NCI-H82 treated with DMSO at 0.1 percent for 48 hours (cell line): ENCODE measurements at regions not wholly inside any gene's neighbourhood (a gene's known extent, or its start where the extent isn't known, plus 50 kb on each side); places are given as distances from the start of the nearest gene placed in this dataset.

Source experiments
- DNase-seq: peaks from one replicate; lab custom pipeline; 2025; ENCODE audit not compliant: unreplicated experiment; lab: John Stamatoyannopoulos, UW

DNA sequence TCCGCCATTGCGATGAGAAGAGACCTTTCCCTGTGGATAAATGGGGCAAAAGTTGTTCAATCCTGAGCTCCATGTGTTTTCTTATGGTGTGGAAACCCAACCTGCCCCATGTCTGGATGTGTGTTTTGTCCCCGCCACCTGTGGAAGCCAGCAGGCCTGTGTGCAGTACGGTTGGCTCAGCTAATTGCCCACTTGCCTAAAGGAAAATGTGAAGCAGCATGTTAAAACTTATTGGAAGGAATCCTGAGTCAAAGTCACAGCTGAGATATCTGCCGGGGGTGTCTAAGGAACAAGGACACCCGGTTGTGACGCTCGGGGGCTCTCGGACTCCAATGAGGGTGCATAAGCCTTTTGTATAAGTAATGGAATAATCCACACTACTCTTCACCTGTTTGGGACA, 361.1 kb upstream of the IRX1 start:
- no peak for DNase-seq

DNA sequence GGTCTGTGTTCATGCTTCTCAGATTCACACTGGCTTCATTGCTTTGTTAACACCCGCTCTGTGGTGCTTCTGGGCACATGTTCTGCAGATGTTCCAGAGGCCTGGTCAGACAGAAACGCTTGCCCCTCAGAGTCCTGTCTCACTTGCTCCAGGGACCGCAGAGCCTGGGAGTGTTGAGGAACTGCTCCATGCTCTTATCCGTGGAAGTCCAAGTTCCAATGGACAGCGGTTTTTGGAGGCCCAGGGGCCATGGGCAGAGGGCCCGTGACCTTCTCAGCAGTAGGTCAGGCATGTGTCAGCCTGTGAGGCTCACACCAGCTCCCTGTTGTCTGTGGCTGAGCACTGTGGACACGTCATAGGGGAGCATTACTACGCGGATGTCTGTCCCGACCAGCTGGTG, 364.7 kb upstream of the IRX1 start:
- no peak for DNase-seq

DNA sequence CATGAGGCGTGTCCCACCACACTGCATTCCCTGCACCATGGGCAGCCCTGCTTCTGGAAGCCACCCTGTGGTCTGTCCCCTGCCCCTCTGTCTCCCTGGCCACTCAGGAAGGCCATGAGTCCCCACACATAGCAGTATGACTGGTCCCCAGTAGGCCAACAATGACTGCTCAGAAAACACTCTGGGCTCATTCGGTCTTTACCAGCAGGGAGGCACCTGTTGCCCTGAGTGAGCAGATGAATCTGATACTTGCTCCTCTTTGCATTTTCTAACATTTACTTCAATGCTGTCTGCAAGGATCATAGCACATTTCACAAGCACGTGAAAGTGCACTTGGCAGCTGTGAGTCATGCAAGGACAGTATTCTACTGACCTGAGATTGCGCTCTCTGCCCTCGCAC, 365.4 kb upstream of the IRX1 start:
- no peak for DNase-seq

DNA sequence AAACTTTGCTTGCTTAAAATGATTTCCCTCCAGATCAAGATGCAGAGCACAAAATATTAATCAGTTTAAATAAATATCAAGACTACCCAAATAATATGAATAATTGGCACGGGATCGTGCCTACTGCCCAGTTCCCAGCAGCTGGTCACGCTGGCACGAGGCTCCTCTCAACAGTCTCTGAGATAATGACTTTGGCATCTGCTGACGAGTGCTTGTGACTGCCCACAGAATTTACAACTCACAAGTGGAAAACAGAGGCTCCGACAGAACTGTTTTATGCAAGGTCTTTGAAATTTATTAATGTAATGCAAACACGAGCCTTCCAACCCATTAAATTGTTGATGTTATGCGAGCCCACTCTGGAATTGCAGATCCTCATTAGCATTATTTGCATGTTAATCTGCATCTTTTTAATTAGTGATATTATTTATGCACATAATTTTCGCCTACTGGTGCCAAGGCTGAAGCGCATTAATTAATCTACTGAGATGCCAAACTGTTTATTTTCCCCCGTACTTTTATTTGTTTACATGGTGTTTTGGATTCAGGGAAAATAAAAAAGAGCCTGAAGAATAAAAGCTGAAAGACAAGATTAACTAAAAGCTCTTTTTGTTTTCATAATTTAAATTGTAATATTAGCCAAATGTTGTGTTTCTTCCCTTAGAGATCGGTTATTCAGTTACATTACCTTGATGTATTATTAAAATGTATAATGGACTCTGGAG, 369.3 kb upstream of the IRX1 start:
- DNase-seq: no peak

DNA sequence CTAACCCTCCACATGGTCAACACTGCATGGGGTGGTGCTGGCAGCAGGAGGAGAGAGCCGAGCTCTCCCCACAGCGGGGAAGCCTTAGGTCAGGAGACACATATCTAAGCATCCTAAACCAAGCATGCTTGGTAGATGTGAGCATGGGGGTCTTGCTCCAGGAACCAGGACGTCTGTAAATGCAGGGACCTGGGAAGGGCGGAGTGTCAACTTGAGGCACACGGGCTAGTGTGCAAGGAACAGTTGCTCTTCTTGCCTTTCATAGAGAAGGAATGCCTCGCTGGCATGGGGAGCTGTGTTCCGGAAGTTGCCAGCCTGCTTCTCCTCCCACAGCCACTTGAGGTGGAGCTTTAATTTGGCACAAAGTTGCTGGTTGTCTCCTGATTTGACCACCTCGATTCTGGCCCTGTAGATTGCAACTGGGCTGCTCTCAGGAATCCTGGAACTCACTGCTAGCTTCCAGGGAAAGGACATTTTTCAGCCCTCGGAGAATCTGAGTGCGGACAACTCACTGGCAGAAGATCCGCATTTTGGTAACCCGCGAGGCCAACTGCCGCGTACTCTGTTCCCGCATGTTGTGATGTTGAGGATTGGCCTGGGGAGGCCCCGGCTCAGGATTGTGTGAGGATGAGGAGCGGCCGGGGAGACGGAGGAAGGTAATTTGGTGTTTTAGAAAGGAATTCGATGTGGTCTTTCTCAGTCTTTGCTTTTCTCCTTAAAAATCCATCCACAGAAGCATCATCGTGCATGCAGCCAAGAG, 370.3 kb upstream of the IRX1 start:
- no peak for DNase-seq

DNA sequence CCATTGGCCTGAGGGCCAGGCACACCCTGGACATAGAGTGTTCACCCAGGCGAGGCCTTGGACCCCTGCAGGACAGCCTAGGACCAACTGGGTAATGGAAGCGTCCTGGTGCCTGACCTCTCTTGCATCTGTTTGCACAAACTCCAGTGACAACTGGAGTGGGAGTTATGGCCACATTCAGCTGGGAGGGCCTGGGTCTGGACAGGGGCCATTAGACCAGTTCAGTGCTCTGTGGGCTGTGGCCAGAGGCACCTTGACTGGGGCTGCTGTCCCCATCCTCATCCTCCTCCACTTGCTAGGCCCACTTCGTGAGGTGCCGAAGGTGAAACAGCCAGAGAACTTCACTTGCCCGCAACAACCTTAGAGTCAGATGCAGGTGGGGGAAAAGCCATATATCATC, 372.7 kb upstream of the IRX1 start:
- DNase-seq: no peak

DNA sequence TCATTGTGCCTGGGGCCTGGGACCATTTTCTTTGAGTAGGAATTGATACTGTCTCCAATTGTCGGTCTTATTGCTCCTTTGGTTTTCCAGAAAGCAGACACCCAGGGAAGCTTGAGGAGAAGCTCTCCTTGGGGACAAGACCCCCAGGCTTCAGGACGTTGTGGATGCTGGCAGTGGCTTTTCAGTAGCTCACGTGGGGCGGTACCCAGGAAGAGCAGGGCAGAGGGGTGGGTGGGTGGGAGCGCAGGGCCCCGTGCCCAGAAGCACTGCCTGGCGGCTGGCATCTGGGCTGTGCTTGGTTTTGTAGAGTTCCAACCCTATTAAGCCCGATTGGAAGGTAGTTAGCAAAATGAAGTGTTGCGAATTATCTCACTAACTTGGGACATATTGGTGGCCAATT, 374.2 kb upstream of the IRX1 start:
- no peak for DNase-seq

DNA sequence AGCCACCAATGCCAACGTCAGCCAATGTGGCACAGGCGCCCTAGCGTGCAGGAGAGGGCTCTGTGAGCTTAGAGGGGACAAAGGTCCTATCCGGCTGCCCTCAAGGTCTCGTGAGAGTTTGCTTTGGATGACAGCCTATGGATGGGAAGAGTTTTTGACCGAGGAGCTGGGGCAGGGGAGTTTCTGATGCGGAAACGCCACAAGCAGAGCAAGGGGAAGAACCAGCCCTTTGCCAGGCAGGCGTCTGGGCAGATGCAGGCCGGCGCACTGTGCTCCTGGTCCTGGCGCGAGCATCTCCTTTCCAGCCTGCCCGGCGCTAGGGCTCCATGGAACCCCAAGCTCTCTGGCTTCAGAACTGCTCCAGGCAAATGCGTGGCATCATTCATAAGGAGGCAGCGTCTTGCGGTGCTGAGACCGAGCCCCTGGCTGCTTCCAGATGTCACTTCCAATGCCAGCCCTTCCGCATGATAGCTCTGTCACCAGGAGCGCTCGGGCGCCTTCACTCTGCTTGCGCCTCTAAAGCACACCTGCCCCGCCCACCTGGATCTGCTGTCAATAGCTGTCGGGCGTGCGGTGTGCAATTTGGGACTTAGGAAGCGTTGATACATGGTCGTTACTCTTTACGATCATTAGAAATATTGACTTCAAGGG, 374.9 kb upstream of the IRX1 start:
- no peak for DNase-seq

DNA sequence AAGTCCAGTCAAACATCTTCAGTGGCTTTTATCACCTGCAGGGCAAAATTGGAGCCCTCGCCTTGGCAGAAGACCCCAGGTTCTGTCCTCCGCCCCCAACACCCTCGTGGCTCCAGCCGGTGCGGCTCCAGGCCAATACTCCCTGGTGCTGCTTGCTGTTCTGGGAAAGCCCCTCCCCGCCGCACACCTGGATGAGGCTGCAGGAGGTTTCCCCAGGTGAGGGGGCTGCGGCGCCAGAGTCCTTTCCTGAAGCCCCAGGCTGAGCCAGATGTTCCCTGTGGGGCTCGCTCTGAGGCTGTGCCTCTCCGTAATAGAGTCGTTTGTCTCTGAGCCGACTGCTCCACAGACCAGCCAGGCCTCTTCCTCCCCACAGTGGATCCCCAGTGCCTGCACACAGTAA, 375.4 kb upstream of the IRX1 start:
- DNase-seq: no peak

DNA sequence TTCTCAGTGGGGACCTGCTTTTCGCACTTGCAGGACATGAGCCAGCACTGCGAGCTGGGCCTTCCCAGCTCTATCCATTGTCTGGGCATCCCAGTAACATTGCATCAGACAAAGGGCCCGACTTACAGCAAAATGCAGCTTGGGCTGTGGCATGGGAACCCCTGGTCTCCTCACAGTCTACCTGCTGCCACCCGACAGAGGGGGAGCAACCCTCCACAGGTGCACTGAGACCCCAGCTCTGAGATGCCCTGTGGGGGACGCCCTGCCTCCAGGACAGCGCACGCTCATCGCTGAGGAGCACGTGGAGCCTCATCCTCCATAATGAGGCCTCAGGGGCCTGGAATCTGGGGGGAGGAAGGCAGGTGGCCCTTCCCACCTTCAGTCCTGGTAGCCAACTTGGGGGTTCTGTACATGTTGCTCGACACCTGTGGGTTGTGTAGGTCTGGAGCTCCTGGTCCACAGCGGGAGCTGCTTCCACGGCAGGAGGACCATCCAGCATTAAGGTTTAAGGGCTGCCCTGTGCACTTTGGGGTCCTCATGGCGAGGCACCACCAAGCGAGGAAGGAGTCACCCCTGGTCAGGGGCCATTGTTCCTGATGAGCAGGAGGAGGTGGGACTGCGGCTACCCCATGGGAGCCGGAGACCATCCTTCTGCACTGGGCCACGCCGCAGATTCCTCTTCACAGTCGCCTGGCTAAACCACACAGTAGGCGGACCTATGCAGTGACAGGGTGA, 376.5 kb upstream of the IRX1 start:
- DNase-seq: no peak

DNA sequence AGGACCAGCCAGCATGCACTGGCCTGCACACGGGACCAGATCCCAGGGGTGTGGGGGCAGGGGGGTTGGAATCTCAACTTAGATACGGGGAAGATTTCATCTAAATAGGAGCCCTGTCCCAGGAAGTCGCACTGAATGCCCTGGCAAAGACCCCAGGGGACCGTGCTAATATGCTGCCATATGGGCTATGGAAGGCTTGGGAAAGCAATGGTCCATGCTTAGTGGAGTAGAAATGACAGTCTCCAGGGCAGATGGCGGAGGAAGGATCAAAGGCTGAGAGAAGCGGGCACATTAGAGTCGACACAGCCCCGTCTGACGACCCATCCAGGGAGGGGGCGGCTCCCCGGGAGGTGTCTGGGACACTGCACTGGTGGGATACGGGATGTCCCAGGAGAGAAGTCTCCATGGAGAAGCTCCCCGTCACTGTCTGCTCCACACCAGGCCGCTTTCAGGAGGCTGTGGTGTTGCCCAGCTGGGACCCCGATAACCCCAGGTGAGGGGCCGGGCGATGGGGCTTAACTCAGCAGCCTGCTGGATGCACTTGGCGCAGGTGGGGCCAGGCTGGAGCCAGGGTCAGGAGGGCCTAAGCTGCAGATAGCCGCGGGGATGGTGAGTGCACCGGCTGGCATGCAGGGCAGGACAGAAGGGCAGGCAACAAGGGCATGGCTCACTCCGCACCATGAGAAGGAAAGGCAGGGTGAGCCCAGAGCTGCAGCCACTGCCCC, 377.7 kb upstream of the IRX1 start:
- DNase-seq: no peak

DNA sequence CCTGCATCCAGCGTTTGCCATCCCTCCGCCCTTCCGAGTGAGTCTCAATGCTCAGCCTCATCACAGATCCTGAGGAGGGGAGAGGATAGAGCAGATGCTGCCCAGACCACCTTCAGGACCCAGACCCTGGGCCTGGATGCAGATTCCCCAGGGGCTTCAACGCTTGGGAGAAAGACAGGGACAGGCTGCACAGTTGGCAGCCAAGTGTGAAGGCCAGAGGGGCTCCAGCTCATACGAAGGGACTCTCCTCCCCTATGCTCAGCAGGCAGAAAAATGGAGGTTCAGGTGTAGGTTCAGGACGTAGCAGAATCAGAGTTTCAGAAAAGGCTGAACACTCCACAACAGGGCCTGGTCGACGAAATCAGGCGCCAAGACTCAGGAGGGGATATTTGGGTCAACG, 378.5 kb upstream of the IRX1 start:
- no peak for DNase-seq

DNA sequence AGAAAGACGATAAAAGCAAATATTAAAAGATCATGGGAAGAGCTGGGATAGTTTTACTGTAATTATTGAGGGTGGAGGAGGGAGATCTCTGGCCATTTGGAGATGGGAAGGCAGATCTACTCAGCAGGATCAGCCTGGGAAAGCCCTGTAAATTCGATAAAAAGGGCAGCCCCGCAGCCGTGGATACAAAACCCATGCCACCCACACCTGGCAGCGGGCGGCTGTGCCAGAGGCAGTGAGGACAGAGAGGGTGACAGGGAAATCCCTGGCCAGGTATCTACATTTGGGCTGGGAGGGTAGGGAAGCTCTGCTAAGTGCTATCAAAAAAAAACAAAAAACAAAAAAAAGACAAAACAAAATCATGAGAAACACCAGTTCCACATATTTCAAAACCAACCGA, 379.2 kb upstream of the IRX1 start:
- DNase-seq: no peak

DNA sequence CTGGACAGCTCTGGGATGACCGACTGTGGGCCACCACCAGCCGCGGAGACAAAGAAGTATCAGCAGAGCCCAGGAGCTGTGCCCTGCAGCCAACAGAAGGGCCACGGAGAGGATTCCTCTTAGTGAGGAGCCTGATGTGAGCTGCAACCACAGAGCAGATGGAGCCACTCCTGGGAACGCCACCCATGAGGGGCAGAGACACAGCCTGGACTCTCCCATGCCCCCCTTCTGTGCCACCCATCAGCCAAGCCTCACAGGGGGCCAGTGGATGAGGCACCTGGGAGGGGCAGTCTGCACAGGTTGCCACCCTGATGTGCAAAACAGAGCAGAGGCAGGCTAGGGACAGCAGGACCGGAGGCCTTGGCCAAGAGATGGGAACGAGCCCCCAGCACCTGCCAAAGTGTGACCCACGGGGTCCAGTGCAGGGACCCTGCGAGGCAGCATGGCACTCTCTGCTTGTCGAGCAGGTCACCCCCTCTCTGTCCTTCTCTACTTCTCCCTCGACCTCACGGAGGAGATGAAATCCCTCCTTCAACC, 380.7 kb upstream of the IRX1 start:
- no peak for DNase-seq

DNA sequence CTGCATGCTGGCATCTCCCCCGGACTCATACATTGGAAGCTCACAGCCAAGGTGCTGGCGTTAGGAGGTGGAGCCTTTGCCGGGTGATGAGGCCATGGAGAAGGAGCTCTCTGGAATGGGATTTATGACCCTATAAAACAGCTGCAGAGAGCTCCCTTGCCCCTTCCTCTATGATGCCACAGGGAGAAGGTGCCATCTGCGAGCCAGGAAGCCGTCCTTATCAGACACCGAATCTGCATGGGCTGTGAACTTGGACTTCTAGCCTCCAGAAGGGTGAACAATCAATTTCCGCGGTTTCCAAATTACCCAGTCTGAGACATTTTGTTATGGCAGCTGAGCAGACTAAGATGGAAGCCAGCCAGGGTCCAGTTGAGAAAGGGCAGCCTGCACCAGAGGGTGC, 381.2 kb upstream of the IRX1 start:
- no peak for DNase-seq

DNA sequence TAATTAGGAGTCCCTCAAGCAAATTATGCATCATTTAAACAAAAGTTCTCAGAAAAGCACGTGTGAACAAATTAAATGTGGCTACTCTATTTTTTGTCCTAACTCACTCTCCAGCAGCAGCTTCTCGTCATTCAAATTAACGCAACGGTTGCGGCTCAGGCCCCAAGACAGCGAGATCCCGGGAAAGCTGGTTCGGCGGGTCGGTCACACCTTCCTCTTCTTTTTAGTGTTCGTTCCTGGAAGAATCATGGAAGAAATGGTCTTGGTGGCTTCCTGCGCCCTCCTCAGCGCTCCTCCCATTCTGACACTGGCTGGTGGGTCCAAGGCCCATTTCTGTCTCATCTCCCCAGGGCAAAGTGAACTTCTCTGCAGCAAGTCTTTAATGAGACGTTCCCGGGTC, 382.8 kb upstream of the IRX1 start:
- DNase-seq: no peak

DNA sequence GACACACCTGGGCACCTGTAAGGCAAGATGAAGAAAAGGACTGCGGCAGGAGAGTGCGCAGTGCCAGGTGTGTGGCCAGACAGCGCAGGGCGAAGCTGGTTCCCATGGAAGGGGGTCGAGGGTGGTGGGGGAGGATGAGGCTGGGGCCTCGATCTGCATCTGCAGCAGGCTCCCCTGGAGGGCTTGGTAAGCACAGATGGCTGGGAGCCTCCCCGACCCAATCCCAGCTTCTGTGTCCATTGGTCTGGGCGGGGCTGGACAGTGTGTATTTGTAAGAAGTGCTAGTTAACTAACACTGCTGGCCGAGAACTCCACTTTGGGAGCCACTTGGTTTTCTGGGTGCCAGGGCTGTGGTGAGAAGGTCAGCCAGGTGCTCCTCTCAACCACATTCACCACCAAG, 385.1 kb upstream of the IRX1 start:
- no peak for DNase-seq

DNA sequence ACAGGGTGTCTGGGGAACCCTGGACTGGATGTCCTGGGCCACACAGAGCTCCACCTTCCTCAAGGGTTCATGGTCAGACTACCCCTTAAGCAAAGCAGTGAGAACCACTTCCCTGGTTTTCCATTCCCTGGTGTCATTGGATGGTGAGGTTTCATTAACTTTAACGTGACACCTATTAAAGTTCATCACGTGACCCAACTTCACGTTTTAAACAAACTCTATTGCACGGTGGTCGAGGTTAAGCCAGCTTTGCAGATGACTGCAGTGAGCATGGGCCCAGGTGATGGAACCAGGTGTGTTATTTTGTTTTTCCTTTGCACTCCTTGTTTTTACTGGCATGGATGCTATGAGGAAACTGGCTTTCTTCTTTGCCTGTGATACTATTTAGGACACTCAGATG, 385.7 kb upstream of the IRX1 start:
- no peak for DNase-seq

DNA sequence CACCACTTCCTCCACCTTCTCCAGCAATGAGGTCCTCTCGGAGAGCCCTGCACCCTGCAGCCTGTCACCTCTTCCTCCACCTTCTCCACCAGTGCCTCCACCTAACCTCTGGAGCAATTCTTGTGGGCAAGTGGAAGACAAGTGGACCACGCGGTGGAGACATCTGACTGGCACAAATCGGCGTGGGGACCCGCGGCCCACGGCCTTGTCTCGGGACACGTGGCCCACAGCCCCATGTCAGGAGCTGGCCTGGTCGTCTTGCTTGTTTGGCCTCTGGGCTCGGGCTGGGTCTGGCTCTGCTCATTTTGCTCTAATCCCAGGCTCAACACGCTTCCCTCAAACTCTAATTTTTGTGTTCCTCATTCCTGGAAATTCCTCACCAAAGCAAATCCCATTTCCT, 393.1 kb upstream of the IRX1 start:
- no peak for DNase-seq

DNA sequence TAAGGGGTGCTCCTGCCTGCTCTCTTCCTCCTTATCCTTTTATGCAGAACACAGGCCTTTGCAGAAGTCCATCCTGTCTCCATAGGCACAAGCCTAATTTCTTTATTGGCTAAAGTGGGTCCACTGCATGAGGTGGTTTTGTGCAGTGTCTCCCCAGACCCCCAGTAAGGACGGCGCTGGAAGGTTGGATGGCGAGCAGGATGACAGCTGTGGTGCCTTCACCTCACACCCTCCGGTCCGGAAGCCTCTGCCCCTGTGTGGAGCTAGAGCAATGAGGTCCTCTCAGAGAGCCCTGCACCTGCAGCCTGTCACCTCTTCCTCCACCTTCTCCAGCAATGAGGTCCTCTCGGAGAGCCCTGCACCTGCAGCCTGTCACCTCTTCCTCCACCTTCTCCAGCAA, 393.7 kb upstream of the IRX1 start:
- DNase-seq: no peak

DNA sequence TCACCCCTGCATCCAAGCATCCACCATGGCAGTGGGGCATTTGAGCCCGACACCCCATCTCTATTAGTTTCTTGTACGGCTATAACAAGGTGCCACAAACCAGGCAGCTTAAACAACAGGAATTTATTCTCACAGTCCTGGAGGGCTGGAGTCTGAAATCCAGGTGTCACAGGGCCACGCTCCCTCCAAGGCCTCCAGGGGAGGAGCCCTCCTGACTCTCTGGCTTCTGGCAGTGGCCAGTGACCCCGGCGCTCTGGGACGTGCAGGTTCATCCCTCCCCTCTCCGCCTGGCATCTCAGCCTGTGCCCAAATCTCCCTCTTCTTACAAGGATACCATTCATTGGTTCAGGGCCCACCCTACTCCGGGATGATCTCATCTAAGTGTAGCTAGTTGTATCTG, 394.5 kb upstream of the IRX1 start:
- no peak for DNase-seq
